HCT116 (cell line): ENCODE measurements at regions not wholly inside any gene's neighbourhood (a gene's known extent, or its start where the extent isn't known, plus 50 kb on each side); places are given as distances from the start of the nearest gene placed in this dataset.

Experiments used
- CEBPB ChIP-seq: IDR thresholded peaks from 2 replicates; pipeline ENCODE4 v1.6.1; 2012; ENCODE audit warnings: low read depth
- EZH2 ChIP-seq: fragments of 200-600 bp; sonication (generic); IDR thresholded peaks from 2 replicates; pipeline ENCODE4 v1.6.1; 2017; ENCODE audit warnings: antibody characterized with exemption, mixed run types
- POLR2A ChIP-seq: IDR thresholded peaks from 2 replicates; pipeline ENCODE4 v1.7.0; 2011; ENCODE audit warnings: borderline replicate concordance; ENCODE audit not compliant: insufficient read depth, insufficient read length; ENCODE audit errors: extremely low read depth
- RAD21 ChIP-seq: IDR thresholded peaks from 2 replicates; pipeline ENCODE4 v1.6.1; 2012; ENCODE audit warnings: low read depth, mild to moderate bottlenecking
- SIN3A ChIP-seq: IDR thresholded peaks from 2 replicates; pipeline ENCODE4 v1.6.1; 2012; ENCODE audit warnings: low read depth
- TF ChIP-seq, protein P1 (sequence below), 3 experiments: fragments of 200-600 bp in 1 of 3; sonication (generic) in 1 of 3; IDR thresholded peaks in 2 of 3; conservative IDR thresholded peaks in 1 of 3; 2 replicates each; pipeline ENCODE4 v1.5.1; 2012 to 2017; ENCODE audit warnings: low read depth in 2 of 3, low read length in 2 of 3, antibody characterized with exemption in 1 of 3, borderline replicate concordance in 1 of 3, control low read depth in 1 of 3, mild to moderate bottlenecking in 1 of 3, mixed read lengths in 1 of 3, mixed run types in 1 of 3, moderate library complexity in 1 of 3; ENCODE audit not compliant: insufficient read depth in 1 of 3
- TF ChIP-seq, protein P2 (sequence below): IDR thresholded peaks from 2 replicates; pipeline ENCODE4 v1.6.1; 2012
- TF ChIP-seq, protein P3 (sequence below): IDR thresholded peaks from 2 replicates; pipeline ENCODE4 v1.6.1; 2012; ENCODE audit warnings: low read depth

DNA sequence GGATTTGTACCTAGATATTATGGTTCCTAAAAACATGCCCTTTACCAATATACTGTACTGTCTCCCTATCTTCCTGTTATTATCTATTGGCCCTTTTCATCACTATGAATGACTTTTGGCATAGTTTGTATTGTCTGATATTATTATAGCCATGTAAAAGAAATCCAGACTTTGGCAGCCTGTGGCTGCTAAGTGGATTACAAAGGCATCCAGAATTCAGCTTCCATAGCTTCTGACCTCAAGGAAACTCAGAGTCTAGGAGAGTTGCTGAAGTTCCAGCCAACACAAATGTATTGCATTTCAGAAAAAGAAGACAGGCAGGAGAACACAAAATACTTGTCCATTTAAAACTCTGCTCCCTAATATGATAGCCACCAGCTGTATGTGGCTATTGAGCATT lies 319.2 kb upstream of the MPDZ start:
- TF ChIP-seq EZH2 (no peak), SIN3A (no peak), POLR2A (no peak), RAD21 (no peak), CEBPB (no peak)
- TF ChIP-seq, protein P1, sequence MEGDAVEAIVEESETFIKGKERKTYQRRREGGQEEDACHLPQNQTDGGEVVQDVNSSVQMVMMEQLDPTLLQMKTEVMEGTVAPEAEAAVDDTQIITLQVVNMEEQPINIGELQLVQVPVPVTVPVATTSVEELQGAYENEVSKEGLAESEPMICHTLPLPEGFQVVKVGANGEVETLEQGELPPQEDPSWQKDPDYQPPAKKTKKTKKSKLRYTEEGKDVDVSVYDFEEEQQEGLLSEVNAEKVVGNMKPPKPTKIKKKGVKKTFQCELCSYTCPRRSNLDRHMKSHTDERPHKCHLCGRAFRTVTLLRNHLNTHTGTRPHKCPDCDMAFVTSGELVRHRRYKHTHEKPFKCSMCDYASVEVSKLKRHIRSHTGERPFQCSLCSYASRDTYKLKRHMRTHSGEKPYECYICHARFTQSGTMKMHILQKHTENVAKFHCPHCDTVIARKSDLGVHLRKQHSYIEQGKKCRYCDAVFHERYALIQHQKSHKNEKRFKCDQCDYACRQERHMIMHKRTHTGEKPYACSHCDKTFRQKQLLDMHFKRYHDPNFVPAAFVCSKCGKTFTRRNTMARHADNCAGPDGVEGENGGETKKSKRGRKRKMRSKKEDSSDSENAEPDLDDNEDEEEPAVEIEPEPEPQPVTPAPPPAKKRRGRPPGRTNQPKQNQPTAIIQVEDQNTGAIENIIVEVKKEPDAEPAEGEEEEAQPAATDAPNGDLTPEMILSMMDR (IDR thresholded peaks at IDR 0.05 in 2 of 3, conservative IDR thresholded peaks at IDR 0.05 in 1 of 3; ENCODE audit: borderline replicate concordance in 1 of 3, insufficient read depth in 1 of 3, low read depth in 2 of 3, low read length in 2 of 3) = no peak
- TF ChIP-seq, protein P2, sequence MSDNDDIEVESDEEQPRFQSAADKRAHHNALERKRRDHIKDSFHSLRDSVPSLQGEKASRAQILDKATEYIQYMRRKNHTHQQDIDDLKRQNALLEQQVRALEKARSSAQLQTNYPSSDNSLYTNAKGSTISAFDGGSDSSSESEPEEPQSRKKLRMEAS = no peak
- TF ChIP-seq, protein P3, sequence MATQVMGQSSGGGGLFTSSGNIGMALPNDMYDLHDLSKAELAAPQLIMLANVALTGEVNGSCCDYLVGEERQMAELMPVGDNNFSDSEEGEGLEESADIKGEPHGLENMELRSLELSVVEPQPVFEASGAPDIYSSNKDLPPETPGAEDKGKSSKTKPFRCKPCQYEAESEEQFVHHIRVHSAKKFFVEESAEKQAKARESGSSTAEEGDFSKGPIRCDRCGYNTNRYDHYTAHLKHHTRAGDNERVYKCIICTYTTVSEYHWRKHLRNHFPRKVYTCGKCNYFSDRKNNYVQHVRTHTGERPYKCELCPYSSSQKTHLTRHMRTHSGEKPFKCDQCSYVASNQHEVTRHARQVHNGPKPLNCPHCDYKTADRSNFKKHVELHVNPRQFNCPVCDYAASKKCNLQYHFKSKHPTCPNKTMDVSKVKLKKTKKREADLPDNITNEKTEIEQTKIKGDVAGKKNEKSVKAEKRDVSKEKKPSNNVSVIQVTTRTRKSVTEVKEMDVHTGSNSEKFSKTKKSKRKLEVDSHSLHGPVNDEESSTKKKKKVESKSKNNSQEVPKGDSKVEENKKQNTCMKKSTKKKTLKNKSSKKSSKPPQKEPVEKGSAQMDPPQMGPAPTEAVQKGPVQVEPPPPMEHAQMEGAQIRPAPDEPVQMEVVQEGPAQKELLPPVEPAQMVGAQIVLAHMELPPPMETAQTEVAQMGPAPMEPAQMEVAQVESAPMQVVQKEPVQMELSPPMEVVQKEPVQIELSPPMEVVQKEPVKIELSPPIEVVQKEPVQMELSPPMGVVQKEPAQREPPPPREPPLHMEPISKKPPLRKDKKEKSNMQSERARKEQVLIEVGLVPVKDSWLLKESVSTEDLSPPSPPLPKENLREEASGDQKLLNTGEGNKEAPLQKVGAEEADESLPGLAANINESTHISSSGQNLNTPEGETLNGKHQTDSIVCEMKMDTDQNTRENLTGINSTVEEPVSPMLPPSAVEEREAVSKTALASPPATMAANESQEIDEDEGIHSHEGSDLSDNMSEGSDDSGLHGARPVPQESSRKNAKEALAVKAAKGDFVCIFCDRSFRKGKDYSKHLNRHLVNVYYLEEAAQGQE = no peak
